Glomerular visceral epithelial cell (primary cell): ENCODE measurements at regions not wholly inside any gene's neighbourhood (a gene's known extent, or its start where the extent isn't known, plus 50 kb on each side); places are given as distances from the start of the nearest gene placed in this dataset.
"Not testable (repeated sequence)": the region's sequence is repeated elsewhere in the genome, so short reads cannot be mapped to it uniquely, and the experiment has no call there.

ENCODE experiments used
- DNase-seq: peaks from one replicate; pipeline ENCODE4 v3.0.0-alpha.2; 2016; ENCODE audit errors: extremely low spot score

DNA sequence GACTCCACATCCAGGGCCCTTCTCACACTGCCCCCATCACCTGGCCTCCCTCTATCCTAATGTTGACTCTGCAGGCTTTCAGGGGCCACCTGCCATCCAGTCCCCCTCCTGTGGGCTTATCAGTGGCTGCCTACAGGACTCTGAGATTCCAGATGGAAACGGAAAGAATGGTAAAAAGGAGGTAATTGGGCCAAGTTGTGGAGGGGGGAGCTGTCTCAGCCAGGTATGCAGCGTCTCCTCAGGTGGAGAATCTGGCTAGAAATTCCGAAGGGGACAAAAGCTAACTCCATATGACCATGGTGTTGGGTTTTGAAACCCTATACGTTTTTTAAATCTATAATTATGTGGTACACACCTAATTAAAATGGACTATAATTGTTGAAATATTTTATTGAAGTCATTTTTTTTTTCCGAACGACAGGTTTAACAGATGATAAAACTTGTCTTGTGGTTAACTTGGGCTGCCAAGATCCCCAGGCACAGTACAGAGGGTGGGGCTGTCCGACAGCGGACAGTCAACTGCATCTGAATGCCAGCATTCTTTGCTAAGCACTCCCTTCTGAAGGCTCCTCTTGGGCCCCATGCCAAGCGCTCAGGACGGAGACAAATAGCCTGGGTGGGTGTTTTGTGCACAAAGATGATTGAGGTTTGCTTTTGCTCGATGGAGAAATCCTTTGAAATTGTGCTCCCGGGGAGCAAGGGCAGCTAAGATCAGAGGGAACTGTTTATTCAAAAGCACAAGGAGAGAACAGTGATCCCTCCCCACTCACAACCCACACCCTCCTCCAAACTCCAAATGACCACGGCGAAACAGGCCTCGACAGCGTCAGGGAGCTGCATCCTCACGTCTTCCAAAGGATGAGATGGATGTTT lies 365.6 kb downstream of the BCL11B start:
- no peak for DNase-seq

GRCh38 chr14:98907271-98907670 lies 364.7 kb downstream of the BCL11B start:
- DNase-seq: no peak

- DNase-seq: no peak
Measured at GRCh38 chr14:98908050-98908449, 363.9 kb downstream of the BCL11B start.

DNA sequence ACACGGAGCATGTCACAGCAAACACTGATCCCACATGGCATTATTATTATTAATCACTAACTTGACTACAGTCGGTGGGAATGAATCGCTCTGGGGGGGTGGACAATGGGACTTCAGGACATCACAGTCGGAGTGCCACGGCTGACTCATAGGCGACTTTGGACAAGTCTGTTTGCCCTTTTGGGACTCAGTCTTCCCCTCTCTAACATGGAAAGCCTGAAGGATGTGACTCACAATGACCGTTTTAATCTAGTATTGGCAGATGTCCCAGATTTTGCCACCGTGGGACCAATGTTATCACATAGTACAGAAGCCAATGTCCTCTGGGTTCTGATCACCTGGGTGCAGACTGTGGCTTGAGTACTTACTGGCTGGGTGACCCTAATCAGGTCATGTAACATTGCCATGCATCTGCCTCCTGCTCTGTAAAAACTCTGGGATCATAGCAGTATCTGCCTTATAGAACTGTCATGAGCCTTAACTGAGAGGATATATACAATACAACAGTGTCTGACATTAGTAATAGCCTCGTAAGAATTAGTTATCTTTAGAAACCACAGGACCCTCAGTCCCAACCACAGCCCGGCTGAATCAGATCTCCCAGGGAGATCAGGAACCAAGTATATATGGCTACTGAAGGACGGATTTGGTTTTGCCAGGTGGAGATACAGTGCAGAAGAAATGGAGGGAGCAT lies 362.6 kb downstream of the BCL11B start:
- no peak for DNase-seq

DNA sequence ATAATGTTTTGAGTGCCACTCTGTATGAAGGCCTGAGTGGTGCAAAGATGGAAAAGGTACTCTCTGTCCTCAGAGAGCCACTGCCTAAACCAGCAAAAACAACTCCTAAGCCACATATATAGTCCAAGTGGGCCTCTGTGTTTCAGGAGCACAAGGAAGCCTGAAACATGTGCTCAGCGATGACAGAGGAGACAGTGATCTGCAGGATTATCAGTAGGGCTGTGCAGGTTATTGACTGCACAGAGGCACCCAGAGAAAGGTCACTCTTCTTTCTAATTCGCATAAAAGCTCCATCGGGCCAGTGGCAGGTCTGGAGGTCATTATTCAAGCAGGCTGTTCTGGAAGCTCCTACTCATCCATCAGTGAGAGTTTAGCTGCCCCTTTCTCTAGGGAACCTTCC lies 361.9 kb downstream of the BCL11B start:
- no peak for DNase-seq

DNA sequence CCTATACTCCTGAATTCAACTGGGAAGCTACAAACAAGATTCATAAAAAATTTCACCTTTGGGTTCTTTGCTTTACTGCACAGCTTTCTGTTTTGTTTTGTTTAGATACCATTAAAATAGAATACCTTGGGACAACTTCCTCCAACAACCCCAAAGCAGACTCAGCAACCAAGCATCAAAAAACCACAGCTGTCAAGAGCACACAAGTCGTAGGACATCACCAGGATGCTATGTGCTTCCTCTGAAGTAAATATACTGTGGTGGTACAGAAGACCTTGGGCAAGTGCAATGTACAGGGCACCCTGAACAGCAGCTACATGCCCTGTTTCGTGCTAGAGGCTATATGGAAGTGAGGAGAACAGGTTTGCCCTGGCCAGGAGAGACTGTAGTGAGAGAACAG lies 359.3 kb downstream of the BCL11B start:
- DNase-seq: no peak

GRCh38 chr14:98913967-98914650 lies 357.9 kb downstream of the BCL11B start:
- no peak for DNase-seq

DNA sequence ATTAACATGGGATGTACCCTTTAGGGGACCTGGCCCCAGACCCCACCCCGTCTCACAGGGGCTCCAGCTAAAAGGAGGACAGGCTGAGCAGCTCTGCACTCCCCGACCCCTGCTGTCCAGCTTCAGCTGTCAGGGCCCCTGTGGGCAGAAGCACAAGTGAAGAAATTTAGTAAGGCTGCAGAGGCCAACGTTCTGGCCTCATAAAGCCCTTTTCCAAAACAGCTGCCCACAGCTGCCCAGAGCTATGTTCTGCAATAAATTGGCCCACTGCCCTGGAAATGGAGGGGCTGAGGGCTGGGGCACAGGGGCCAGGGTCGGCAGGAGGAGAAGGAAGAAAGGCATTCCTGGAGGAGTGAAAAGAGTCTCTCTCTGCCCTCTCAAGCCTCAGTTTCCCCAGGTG lies 357.1 kb downstream of the BCL11B start:
- DNase-seq: no peak

- DNase-seq: no peak
Measured at GRCh38 chr14:98915625-98916024, 356.4 kb downstream of the BCL11B start.

- DNase-seq: no peak
Measured at GRCh38 chr14:98916036-98916435, 356.0 kb downstream of the BCL11B start.

GRCh38 chr14:98916476-98916875 lies 355.5 kb downstream of the BCL11B start:
- no peak for DNase-seq

- no peak for DNase-seq
Measured at GRCh38 chr14:98919434-98919833, 352.6 kb downstream of the BCL11B start.

- DNase-seq: not testable (repeated sequence)
Measured at GRCh38 chr14:98921306-98921705, 350.7 kb downstream of the BCL11B start.

- DNase-seq: no peak
Measured at GRCh38 chr14:98923596-98923995, 348.4 kb downstream of the BCL11B start.

DNA sequence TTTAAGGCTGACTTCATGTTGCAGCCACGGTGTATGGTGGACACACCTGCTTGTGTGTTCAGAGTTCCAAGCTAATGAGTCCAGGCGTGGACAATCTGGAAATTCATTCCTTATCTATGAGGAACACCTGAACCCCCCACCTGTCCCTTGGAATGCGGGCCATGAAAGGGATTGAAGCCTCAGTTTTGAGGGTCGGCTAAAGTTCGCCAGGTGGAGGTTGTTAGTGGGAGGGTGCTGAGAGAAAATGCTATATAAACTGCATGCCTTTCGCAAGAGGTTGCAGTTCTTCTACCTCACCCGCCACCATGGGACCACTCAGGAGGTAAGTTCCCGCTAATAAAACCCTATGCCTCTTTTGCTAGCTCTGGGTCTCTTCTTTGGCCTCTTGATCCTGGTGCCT lies 348.0 kb downstream of the BCL11B start:
- DNase-seq: no peak

- no peak for DNase-seq
Measured at GRCh38 chr14:98925354-98926040, 346.5 kb downstream of the BCL11B start.

- no peak for DNase-seq
Measured at GRCh38 chr14:98926146-98926545, 345.9 kb downstream of the BCL11B start.

- no peak for DNase-seq
Measured at GRCh38 chr14:98926801-98927200, 345.2 kb downstream of the BCL11B start.

DNA sequence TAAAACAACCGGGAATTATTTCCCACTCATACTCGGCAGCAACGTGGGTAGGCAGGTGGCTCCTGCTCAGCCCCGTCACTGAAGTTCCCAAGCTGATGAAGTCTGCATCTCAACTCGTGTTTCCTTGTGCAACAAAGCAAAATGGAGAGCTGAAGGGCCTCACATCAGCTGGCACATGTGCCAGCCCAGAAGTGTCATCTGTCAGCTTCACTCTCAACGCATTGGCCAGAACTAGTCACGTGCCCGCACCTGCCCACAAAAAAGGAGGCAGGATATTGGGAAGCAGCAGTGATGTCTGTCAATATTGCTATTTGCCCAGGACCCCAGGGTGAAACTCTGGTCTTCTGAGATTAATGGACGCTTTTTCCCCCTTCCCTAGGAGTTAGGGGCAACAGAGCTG lies 344.0 kb downstream of the BCL11B start:
- DNase-seq: no peak

DNA sequence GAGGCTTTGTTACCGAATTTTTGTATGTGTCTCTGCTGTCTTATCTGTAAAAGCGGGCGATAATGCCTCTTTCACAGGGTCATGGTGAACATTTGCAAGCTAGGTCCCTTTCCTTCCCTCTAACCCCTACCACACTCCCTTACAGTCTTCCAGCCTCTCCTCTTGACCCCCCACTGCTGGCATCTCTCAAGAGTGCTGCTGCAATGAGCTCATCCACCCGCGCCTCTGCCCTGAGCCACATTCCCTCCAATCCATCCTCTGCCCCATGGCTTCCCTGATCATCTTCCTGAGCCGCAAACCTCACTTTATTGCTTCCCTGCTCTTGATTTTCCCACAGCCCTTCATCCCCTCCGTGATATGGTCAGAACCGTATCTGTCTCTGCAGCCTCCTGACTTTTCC lies 343.6 kb downstream of the BCL11B start:
- no peak for DNase-seq

DNA sequence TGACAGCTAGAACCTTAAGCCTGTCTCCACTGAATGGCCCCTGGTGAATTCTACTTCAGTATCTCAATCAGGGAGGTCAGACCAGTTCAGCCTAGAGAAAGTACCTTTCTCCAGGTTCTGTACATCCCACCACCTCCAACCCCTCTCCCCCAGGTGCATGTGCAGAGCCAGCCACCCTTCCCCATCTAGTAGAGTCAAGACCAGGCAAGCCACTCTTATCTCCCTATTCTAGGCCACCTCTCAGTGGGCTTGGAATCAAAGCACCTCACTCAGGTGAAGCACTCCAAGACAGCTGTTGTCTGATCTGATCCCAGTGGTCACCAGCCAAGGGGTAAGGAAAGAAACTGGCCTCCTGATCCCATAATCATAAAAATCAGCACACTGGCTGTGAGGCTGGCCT lies 340.9 kb downstream of the BCL11B start:
- DNase-seq: no peak

- DNase-seq: no peak
Measured at GRCh38 chr14:98931911-98932310, 340.1 kb downstream of the BCL11B start.
